ENCODE measurements at regions not wholly inside any gene's neighbourhood (a gene's known extent, or its start where the extent isn't known, plus 50 kb on each side); places are given as distances from the start of the nearest gene placed in this dataset.

- no peak for DNase-seq (ENCODE audit: low spot score)
Observed at GRCh38 chr10:43872644-43873043, 224.0 kb upstream of the ZNF32 start.

DNA sequence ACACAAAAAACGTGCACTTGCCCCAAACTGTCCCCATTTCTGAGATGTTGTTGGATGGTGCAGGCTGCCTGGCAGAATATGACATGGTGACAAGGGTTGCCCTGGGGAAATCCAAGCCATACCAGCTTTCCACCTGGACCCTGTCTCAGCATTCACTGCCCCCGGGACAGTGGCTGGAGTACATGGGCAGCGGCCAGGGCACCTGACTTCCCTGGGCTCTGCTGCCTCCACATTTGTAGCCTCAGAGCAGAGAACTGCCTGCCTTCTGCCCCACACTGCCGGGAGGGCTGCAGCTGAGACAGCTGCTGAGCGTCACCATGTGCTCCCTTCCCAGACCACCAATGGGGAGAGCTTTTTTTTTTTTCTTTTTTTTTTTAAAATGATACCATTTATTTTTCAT, 222.9 kb upstream of the ZNF32 start:
- DNase-seq (ENCODE audit: low spot score), result no peak

DNA sequence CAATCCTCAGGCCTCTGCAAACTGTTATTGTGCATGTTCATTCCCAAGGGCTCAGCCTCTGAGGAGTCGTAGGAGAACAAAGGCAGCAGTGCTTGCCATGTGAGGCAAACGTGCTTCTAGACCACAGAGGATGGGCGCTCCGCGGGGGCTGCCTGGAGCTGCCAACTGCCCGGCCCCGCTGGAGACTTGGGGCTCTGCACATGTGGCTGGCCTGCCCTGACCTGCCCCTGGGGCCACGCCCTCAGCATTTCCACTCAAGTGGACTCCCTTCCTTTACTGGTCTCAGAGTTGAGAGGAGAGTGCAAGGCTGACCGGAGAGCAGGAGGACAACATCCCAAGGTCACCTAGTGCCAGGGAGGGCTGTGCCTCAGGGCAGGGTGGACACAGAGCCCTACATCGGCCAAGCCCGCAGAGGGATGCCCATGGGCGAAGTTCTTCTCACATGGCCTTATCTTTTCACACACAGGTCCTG, 222.3 kb upstream of the ZNF32 start:
- DNase-seq (ENCODE audit: low spot score), result no peak

GRCh38 chr10:43869669-43870322, 221.1 kb upstream of the ZNF32 start:
- DNase-seq (ENCODE audit: low spot score), result no peak

DNA sequence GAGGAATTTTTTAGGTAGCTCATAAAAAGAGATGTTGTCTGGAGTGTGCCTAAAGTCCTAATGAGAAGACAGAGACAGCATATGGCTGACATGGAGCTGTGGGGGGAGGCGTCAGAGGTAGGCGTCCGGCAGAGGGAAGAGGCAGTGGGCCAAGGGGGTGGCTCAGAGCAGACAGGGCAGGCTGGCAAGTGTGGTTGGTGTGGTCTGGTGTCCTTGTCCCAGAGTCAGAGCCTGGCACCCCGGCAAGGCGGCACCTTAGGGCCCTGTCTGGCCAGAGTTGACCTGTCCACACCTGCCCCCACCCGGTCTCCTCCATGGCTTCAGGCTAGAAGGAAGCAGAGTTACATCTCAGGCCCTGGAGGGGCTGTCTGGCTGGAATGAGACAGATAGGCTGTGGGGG, 220.3 kb upstream of the ZNF32 start:
- no peak for DNase-seq (ENCODE audit: low spot score)

GRCh38 chr10:43867667-43868565, 219.2 kb upstream of the ZNF32 start:
- no peak for DNase-seq (ENCODE audit: low spot score)

DNA sequence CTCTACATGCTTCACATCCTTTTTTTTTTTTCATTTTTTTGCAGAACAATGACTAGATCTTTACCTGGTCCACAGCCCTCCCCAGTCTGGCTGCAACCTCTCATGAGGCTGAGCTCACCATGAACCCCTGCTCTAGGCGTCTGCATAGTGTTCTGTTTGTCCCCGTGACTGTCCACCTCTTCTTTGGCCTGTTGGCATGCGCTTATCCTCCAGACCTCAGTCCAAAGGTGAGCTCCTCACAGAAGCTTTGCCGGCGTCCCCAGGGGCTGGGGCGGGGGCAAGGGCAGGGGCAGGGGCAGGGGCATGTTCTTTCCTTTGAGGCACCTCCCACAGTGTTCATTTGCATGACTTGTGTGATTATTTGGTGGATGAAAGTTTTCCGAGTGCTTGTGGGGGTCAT, 218.4 kb upstream of the ZNF32 start:
- no peak for DNase-seq (ENCODE audit: low spot score)

DNA sequence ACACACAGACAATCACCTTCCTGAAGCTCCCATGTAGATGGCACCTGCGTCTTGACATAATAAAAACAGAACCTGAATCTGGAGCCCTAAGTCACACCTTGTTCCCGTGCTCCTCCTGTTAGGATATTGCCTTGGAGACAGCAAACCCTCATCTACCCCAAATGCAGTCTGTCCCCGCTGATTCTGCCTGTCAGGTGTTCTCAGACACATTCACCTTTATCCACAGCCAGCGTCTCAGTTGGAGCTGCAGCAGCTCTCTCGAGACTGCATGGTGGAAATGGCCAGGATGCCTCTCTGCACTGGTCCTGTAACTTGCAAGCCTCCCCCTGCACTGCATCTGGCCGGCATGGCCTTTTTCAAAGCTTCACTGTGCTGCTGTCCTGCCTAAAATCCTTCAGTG, 218.0 kb upstream of the ZNF32 start:
- no peak for DNase-seq (ENCODE audit: low spot score)

GRCh38 chr10:43865265-43866135, 216.8 kb upstream of the ZNF32 start:
- no peak for DNase-seq (ENCODE audit: low spot score)

GRCh38 chr10:43864656-43865055, 216.0 kb upstream of the ZNF32 start:
- no peak for DNase-seq (ENCODE audit: low spot score)

DNA sequence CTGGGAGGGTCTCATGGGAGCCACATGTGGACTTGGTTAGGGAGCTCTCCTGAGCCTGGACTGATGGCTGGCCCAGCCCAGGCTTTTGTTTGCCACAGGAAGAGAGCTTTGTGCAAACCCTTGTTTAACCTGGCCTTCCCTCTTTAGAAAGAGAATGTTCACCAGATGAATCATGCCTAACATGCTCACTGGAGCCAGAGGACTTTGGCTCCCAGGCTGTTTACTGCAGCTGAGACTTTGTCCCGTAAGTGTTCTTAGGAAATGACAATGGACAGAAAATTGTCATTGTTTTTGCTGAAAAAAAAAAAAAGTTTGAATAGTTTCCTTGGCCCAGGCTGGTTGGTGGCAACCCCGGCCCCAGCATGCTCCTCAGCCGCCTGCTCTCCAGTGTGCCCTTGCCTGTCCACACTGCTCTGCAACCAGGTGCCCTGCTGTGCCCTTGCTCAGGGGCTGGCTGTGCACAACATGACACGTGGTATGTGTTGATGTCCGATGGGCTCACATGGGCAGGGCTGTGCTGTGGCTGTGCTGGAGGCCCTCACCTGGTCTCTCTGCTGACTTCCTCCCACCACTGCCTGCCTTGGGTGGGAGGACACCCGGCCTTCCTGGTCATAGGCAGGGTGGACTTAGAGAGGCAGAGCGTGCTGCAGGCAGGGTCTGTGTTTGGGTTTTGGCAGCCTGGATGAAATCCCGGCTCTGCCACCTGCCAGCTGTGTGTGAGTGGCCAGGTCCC, 215.3 kb upstream of the ZNF32 start:
- no peak for DNase-seq (ENCODE audit: low spot score)

DNA sequence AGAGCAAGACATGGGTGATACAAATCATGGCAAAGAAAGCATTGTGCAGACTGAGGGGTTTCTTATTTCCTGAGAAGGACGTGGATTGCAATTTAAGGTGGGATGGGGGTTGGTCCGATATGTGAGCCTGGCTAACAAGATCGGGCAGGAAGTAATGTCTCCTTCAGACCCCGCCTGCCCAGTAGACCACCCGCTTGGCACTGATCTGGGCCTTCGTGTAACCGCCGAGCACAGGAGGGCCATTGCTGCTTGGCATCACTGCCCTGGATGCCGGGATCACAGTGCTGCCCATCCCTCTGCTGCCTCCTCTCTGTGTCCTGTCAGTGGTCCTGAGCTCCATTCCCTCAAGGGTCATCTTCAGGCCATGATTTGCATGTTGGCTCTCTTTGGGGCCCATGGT, 214.6 kb upstream of the ZNF32 start:
- DNase-seq (ENCODE audit: low spot score), result no peak

- DNase-seq (ENCODE audit: low spot score), result no peak
Observed at GRCh38 chr10:43862756-43863155, 214.1 kb upstream of the ZNF32 start.

GRCh38 chr10:43861966-43862751, 213.5 kb upstream of the ZNF32 start:
- DNase-seq (ENCODE audit: low spot score), result no peak

- no peak for DNase-seq (ENCODE audit: low spot score)
Observed at GRCh38 chr10:43859016-43859525, 210.4 kb upstream of the ZNF32 start.

GRCh38 chr10:43857931-43858315, 209.2 kb upstream of the ZNF32 start:
- no peak for DNase-seq (ENCODE audit: low spot score)

DNA sequence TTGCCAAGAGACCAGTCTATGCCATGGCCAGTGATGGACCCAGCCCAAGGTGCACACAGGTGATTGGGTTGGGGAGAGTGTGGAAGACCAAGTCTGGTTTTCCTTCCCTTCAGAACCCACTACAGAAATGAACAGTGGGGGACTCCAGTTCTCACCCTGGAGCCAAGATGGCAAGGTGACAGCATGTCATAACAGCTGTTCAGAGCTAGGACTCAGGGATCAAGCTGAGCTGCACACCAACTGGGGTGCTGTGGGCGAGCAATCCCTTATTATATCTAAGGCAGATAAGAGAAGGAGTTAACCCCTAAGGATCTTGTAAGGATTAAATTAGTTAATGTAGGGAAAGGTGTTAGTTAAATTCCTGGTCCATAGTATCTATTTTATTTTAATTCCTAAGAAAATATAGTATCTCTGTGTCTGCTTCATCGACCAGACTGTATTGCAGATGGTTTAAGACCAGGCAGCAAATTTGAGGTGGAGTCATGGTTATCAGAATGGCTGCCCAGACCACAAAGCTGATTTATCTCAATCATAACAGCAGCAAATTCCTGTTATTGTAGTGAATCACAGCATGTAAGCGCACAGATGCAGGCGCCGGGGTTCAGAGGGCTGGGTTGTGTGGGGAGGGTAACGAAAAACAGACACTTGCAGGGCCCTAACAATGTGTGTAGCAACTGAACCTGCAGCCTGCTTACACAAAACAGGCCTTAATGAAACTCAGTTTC, 208.7 kb upstream of the ZNF32 start:
- DNase-seq (ENCODE audit: low spot score), result no peak

DNA sequence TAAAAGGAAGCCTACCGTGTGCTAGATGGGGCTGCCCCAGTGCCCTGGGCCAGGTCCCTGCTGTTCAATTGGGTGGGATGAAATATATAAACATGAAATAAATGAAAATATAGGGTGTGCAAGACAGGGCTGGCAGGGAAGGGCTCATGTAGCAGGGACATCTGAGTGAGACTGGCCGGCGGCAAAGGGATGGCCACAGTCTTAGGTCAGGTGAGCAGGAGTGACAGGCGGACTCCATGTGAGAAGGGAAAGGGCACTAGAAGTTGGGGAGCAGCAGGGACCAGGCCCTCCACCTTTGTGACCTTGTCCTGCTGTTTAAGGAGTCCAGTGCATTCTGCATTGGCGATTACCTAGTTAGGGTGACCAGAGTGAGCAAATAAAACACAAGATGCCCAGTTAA, 207.6 kb upstream of the ZNF32 start:
- DNase-seq (ENCODE audit: low spot score), result no peak

GRCh38 chr10:43855667-43856210, 207.1 kb upstream of the ZNF32 start:
- no peak for DNase-seq (ENCODE audit: low spot score)

GRCh38 chr10:43854007-43854406, 205.3 kb upstream of the ZNF32 start:
- DNase-seq (ENCODE audit: low spot score), result no peak
